ENCODE measurements at regions not wholly inside any gene's neighbourhood (a gene's known extent, or its start where the extent isn't known, plus 50 kb on each side); places are given as distances from the start of the nearest gene placed in this dataset.

DNA sequence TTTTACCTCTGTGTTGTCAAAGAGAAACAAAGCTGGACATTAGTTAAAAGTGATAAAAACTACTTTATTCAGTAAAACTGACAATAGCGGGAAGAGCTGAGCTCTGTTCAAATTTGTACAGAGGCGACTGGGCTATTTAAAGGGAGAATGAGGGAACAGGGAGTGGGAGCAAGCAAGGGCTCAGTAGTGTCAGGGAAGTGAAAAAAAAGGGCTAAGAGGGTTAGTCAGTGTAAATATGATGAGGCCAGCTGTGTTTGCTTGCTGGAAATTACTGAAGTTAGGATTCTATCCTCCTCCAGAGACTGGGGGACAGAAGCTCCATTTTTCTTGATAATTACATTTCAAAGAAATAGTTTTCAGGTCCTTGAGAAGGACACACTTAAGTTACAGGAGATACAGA lies 232.5 kb downstream of the SH2D4B start:
- no peak overlapping the region for H3K27ac ChIP-seq
- intact Hi-C loops (cut with DNase I) = no loop called here
- 70 to 79% methylated on average over 2 of the region's 2 CpGs for WGBS, 2 donors
- no peaks in the 10 kb centered on the region for H3K27me3 ChIP-seq
- no peaks in the 10 kb centered on the region for H3K36me3 ChIP-seq
- TF ChIP-seq POLR2A (IDR thresholded peaks at IDR 0.05) = no peak
- TF ChIP-seq CTCF (IDR thresholded peaks at IDR 0.05) = no peak
- no peak overlapping the region for H3K4me3 ChIP-seq (replicated peaks in 1 of 3)
- DNase-seq = no peak
- no peaks in the 10 kb centered on the region for H3K4me1 ChIP-seq
- H3K9me3 ChIP-seq = no peaks in the 10 kb centered on the region

GRCh38 chr10:80771285-80771684 lies 233.6 kb downstream of the SH2D4B start:
- Histone ChIP-seq H3K27ac (no peak overlapping the region), H3K4me1 (no peaks in the 10 kb centered on the region), H3K4me3 (replicated peaks in 1 of 3) (no peak overlapping the region), H3K36me3 (no peaks in the 10 kb centered on the region), H3K9me3 (no peaks in the 10 kb centered on the region), H3K27me3 (no peaks in the 10 kb centered on the region)
- DNase-seq = no peak
- intact Hi-C loops (cut with DNase I) = no loop called here
- 78 to 85% methylated on average over 1 of the region's 1 CpG for WGBS, 2 donors
- TF ChIP-seq CTCF (IDR thresholded peaks at IDR 0.05) = no peak
- no peak for TF ChIP-seq POLR2A (IDR thresholded peaks at IDR 0.05)

DNA sequence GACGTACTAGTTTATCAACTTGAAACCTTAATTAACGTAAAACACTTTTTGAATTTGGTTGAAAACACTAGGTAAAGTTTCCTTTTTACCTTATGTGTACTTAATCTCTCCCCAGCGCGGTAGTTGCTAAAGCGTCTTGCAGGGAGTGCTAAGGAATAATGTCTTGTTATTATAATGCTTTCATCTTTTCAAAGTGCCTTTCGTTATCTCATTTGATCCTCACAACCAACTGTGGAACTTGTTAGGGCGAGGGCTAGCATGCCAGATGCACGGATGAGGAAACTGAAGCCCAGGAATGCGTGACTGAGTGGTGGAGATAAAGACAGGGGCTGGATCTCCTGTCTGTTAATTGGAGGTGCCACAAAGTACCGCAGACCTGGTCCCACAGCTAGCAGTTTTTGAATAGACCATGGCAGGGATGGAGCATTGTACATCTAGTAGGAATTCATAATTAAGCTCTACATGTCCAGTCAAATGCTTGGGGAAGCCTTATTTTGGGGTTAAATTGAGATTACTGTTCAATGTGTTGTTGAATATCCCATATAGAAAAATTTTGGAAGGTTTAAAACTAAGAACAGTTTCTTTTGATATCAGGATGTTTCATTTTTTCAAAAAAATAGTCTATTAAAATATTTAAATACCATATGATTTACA lies 234.3 kb downstream of the SH2D4B start:
- no peaks in the 10 kb centered on the region for H3K36me3 ChIP-seq
- intact Hi-C loops (cut with DNase I) = no loop called here
- no peaks in the 10 kb centered on the region for H3K4me1 ChIP-seq
- no peaks in the 10 kb centered on the region for H3K27me3 ChIP-seq
- no peak overlapping the region for H3K4me3 ChIP-seq (replicated peaks in 1 of 3)
- no peaks in the 10 kb centered on the region for H3K9me3 ChIP-seq
- no peak for TF ChIP-seq CTCF (IDR thresholded peaks at IDR 0.05)
- TF ChIP-seq POLR2A (IDR thresholded peaks at IDR 0.05) = no peak
- no peak overlapping the region for H3K27ac ChIP-seq
- DNase-seq = no peak
- 54 to 55% methylated on average over 10 of the region's 10 CpGs for WGBS, 2 donors

- WGBS, 2 donors = 90 to 95% methylated on average over 3 of the region's 3 CpGs
Measured at GRCh38 chr10:80772596-80772995, 234.9 kb downstream of the SH2D4B start.

More at GRCh38 chr10:80772596-80772995, 234.9 kb downstream of the SH2D4B start:
- Histone ChIP-seq H3K36me3 (no peaks in the 10 kb centered on the region), H3K9me3 (no peaks in the 10 kb centered on the region), H3K27ac (no peak overlapping the region), H3K4me1 (no peaks in the 10 kb centered on the region), H3K4me3 (replicated peaks in 1 of 3) (no peak overlapping the region), H3K27me3 (no peaks in the 10 kb centered on the region)
- TF ChIP-seq CTCF (IDR thresholded peaks at IDR 0.05) = no peak
- no peak for TF ChIP-seq POLR2A (IDR thresholded peaks at IDR 0.05)
- DNase-seq = no peak
- intact Hi-C loops (cut with DNase I) = no loop called here
